ENCODE measurements at regions not wholly inside any gene's neighbourhood (a gene's known extent, or its start where the extent isn't known, plus 50 kb on each side); places are given as distances from the start of the nearest gene placed in this dataset.
"Not testable (repeated sequence)": the region's sequence is repeated elsewhere in the genome, so short reads cannot be mapped to it uniquely, and the experiment has no call there.

DNA sequence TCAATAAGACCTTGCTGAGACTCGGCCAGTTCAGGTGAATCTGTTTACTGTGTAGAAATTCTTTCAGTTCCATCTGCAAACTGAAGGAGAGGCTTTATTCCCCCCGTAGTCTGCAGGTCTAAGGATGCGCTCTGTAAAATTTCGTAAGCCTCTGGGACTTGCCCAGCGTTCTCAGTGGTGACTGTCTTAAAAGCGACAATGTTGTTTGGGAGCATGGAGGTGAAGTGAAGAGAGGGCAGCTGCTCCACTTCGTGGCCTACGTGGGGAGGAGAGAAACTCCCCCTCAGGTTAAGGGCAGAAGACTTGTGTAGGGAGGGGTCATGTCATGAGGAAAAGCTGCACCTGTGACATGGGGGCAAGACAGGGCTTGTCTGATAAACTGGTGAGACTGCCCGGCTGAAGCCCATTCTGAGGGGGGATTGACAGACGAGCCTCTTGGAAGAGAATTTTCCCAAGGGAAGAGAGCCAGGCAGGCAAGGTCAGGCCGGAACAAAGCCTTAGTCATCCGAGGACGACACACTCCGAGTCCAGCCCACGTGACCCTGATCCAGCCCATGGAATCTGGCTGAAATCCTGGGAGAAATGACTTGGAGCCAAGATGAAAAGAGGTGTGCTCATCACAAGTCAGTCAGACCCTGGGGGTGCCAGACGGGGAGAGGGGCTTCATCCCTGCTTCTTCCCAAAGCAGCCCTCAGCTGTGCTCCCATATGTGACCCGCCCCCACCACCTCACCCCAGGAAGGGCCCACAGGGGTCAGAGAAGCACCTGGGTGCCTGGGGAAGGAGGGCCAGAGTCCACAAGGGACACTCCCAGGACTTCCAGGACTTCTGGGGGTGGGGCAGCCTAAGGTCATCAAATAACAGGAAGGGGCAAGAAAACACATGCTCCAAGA is 88.5 kb upstream of the SH3BP4 start:
- no peak for DNase-seq (ENCODE audit: extremely low read depth, low read depth, low spot score)

DNA sequence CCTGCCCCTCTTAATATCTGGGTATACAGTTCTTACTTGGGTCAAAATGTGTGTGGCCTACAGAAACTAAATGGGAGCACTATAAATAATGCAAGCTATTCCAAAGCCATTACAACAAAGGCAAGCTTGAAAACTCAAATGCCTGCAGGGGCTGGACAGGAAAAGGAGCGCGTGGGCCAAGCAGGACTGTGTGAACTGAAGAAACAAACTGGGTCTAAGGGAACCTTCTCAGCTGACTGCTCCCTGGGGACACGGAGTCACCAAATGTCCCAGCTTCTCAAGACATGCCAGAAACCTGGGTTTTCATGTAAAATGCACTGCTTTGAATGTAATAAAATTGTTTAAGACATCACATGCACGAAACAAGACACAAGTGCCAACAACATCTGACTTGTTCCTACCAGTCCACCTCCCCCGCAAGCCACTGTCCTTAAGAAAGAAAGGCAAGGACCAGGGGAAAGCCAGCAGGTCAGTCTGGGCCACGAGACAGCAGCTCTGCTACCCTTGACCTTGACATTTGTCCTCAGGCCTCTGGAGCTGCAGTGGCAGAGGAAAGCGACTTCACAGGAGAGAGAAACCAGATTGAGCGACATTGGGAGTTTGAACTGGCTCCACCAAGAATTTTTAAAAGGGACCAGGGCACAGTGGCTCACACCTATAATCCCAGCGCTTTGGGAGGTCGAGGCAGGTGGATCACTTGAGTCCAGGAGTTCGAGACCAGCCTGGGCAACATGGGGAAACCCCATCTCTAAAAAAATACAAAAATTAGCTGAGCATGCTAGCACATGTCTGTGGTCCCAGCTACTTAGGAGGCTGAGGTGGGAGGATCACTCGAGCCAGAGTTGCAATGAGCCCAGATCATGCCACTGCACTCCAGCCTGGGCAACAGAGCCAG is 89.7 kb upstream of the SH3BP4 start:
- no peak for DNase-seq (ENCODE audit: extremely low read depth, low read depth, low spot score)

DNA sequence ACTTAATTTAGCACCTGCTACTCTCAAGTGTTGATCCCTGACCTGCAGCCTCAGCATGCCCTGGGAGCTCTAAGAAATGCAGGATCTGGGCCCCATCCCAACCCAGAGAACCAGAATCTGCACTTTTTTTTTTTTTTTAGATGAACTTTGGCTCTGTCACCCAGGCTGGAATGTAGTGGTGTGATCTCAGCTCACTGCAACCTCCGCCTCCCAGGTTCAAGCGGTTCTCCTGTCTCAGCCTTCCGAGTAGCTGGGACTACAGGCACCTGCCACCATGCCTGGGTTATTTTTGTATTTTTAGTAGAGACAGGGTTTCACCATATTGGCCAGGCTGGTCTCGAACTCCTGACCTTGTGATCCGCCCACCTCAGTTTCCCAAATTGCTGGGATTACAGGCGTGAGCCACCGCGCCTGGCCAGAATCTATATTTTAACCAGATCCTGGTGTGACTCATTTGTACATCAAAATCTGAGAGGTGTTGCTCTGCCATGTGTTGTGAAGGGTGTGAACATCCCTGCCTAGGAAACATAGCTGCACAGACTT is 92.4 kb upstream of the SH3BP4 start:
- DNase-seq (ENCODE audit: extremely low read depth, low read depth, low spot score): not testable (repeated sequence)

DNA sequence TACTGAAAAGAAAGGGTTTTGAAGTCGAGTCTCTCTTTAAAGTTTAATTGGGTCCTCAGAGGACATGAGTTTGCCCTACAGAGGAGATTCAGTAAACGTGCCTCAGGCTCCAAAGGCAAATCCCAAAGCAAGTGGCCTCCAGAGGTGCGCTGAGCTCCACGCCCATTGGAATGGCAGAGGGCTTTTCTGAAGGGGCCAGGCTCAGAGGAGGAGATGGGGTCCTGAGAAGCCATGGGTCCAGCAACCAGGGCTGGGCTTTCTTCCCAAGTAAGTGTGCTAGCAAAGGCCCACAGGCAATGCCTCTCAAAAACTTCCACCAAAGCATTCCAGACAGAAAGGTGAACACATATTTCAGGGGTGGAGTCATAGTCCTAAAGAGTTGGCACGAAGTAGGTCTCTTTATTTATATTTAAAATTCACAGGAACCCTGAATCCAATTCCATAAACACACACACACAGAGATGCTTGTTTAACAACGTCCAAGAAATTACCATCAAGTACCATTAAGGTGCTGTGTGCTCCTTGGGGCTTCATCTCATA is 93.0 kb upstream of the SH3BP4 start:
- DNase-seq (ENCODE audit: extremely low read depth, low read depth, low spot score): no peak

- no peak for DNase-seq (ENCODE audit: extremely low read depth, low read depth, low spot score)
Measured at GRCh38 chr2:234858145-234858544, 93.7 kb upstream of the SH3BP4 start.

DNA sequence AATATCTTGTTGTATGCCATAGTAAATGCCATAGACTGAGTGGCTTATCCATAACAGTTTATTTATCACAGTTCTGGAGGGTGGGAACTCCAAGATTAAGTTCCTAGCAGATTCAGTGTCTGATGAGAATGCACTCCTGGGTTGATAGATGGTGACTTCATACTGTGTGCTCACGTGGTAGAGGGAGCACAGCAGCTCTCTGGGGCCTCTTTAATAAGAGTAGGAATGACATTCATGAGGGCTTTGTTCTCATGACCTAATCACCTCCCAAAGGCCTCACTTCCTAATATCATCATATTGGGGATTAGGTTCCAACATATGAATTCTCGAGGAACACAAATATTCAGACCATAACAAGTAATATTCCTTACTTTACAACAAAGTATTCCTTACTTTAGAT is 98.1 kb upstream of the SH3BP4 start:
- DNase-seq (ENCODE audit: extremely low read depth, low read depth, low spot score): no peak

GRCh38 chr2:234852941-234853340 is 98.9 kb upstream of the SH3BP4 start:
- DNase-seq (ENCODE audit: extremely low read depth, low read depth, low spot score): no peak

DNA sequence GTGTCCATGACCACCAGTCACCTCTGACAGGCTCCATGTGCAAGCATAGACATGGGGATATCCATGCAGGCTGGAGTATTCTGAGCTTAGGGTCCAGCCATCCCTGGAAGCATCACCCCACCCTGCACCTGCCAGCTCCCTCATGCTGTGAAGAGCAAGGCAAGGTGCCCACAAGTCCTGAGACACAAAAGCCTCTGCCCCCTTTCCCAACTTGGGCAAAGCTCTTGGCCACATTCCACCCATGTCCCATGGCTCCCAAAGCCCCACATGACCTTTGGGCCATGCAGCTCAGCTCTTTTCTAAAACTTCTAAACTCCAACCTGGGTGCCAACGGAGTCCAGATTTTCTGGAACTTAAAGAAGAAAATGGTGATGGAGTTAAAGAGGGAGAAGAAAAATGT is 99.8 kb upstream of the SH3BP4 start:
- no peak for DNase-seq (ENCODE audit: extremely low read depth, low read depth, low spot score)

- DNase-seq (ENCODE audit: extremely low read depth, low read depth, low spot score): no peak
Measured at GRCh38 chr2:234851451-234851850, 100.4 kb upstream of the SH3BP4 start.

DNA sequence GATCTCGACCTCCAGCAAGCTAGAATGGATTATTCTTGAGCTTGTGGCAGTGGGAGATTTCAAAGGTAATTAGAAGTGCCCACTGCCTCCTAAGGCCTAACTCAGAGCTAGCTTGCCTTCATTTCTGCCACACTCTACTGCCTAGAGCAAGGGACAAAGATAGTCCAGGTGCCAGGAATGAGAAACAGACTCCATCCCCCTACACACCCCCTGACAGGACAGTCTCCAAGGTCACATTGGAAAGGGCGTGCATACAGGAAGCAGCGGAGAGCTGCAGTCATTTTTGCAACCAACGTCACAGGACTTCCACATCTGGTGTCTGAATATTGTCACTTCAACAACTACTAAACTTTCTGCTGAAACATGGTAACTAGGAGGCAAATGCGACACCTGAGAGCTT is 101.0 kb upstream of the SH3BP4 start:
- DNase-seq (ENCODE audit: extremely low read depth, low read depth, low spot score): no peak

DNA sequence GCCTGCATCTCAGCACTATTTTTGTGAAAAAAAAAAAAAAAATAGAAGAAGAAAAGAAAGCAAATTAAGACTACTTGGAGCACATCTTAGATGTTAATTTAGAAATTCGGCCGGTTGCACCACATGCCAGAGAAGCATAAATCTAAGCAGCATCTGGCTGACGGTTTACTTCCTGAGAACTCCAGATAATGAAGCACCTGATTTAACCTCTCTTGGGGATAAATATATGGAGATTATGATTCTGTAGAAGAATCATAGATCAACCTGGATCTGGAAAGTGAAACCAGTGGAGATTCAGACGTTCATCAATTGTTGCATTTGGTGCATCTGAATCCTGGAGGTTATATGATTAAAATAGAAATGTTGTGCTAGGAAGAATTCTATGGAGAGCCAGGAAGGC is 102.1 kb upstream of the SH3BP4 start:
- no peak for DNase-seq (ENCODE audit: extremely low read depth, low read depth, low spot score)

GRCh38 chr2:234848578-234848977 is 103.2 kb upstream of the SH3BP4 start:
- DNase-seq (ENCODE audit: extremely low read depth, low read depth, low spot score): no peak

GRCh38 chr2:234847639-234848038 is 104.2 kb upstream of the SH3BP4 start:
- no peak for DNase-seq (ENCODE audit: extremely low read depth, low read depth, low spot score)

- no peak for DNase-seq (ENCODE audit: extremely low read depth, low read depth, low spot score)
Measured at GRCh38 chr2:234847364-234847635, 104.5 kb upstream of the SH3BP4 start.

DNA sequence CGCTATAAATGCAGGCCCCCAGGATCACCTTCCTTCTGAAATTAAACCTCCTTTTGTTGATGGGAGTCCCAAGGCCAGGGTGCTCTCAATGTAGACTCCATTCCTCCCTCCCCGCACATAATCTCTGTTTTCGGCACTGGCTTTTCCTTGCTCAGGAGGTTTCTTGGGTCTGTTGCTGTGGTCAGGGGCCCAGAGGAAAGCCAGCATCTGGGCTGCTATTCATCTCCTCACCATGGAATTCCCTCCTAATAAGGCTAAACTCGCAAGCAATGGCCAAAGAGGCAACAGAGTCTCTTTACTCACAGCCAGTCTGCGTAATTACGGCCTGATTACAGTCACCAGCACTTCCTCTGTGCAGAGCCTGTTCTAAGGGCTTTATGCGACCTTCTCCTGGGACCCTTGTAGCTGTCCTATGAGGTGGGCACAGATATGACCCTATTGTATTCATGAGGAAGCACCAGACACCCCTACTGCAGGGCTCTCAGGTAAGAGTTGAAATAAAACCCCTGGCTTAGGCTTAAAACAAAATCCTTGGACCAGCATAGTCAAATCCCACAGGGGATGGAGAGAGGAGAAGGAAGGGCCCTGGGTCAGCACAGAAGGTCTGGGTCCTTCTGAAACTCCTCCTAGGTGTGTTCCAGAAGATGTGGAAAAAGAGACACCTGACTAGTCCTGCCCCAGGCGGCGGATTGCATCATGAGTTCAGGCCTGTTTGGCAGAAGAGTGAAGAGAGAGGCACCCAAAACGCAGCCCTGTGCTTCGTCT is 105.0 kb upstream of the SH3BP4 start:
- DNase-seq (ENCODE audit: extremely low read depth, low read depth, low spot score): no peak

DNA sequence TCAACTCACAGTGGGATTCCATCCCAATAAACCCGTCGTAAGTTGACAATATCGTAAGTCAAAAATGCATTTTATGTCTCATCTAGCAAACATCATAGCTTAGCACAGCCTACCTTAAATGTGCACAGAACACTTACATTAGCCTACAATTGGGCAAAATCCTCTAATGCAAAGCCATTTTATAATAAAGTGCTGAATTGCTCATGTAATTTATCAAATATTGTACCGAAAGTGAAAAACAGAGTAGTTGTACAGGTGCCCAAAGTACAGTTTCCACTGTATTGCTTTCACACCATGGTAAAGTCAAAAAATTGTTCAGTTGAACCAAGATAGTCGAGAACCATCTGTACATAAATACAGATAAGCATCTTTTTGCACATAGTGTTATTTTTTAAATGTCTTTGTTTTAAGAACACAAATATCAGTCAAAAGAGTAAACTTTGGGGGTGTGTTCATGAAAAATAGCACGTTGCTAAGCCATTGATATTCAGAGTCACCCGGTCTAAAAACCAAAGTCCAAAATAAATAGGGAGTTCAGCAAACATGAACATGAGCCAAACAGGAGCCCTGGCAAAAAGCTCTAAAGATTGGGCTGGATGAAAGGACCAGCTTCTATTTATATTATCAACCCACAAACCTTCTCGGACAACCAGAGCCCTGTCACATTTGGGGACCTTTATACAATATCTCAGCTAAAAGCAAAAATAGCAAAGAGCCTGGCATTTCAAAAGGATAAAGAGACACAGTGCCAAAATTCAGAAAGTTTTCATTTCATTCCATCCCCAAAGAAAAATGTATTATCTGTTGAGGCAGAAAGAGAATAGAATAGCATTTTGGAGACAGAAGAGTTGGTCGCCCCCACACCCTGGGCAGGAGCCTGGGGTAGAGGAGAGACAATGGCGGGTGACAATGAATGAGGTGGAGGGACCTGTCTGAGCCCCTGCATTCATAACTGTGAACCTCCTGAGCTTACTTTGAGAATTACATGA is 105.9 kb upstream of the SH3BP4 start:
- DNase-seq (ENCODE audit: extremely low read depth, low read depth, low spot score): no peak

GRCh38 chr2:234843411-234843810 is 108.4 kb upstream of the SH3BP4 start:
- no peak for DNase-seq (ENCODE audit: extremely low read depth, low read depth, low spot score)

DNA sequence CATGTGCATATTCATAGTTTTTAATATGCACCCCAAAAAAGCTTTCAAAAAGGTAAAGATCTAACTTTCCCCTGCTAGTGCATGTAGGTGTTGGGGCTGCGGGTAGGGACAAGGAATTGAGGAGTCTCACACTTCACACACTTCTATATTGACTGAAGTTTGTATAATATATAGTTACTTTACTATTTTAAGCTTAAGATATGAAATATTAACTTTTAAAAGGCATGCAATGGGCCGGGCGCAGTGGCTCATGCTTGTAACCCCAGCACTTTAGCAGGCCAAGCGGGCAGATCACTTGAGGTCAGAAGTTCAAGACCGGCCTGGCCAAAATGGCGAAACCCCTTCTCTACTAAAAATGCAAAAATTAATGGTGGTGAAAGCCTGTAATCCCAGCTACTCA is 109.1 kb upstream of the SH3BP4 start:
- no peak for DNase-seq (ENCODE audit: extremely low read depth, low read depth, low spot score)

GRCh38 chr2:234841321-234842015 is 110.3 kb upstream of the SH3BP4 start:
- DNase-seq (ENCODE audit: extremely low read depth, low read depth, low spot score): no peak

Data from glomerular endothelial cell (primary cell).